HS-5 (cell line): ENCODE measurements at regions not wholly inside any gene's neighbourhood (a gene's known extent, or its start where the extent isn't known, plus 50 kb on each side); places are given as distances from the start of the nearest gene placed in this dataset.

ENCODE experiments used
- DNase-seq: peaks from one replicate; pipeline ENCODE4 v3.0.0-alpha.2; 2012; ENCODE audit warnings: low read depth

DNA sequence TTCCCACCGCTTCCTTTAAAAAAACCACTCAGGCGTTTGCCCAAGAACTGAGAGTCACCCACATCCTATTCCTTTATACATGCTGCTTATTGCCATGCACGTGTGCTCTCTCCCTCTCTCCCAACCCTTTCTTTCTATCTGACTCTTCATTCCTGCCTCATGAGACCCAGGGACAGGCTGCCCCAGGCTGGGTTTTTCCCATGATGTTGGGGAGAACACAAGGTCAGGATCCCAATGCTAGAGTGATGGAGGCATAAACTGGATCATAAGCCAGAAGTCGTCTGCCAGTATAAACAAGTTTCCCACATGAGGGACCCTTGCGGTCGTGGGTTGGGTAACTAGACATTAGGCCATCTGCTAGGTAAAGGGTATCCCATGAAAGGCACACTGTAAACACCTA, 64.9 kb downstream of the CD2 start:
- no peak for DNase-seq

DNA sequence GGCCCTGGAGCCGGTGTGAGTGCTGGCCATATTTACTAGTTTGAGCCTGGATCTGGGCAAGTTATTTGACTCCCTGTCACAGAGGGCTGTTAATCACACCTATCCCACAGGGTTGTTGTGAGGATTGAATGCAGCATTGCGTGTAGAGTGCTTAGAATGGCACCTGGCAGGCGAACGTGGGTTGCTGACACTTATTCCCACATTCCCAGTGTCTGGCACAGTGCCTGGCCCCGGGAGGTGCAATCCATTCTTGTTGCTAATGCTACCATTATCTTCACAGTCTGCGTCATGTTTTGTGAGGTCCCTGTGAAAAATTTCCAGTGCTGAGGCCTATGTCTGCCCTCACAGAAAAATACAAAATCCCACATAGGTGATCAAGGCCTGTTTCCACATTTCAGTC, 66.1 kb downstream of the CD2 start:
- DNase-seq = no peak

DNA sequence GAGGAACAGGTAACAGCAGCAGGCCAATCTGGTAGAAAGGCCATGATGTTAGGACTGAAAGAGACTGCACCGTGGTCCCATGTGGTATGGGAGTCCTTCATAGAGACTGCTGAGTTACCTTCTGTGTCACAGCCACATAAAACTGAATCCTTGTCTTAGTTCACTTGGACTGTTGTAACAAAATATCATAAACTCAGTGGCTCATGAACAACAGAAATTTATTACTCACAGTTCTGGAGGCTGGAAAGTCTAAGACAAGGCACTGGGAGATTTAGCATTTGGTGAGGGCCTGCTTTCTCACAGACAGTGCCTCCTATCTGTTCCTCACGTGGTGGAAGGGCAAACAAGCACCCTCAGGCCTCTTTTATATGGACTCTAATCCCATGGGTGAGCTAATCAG, 67.5 kb downstream of the CD2 start:
- no peak for DNase-seq

DNA sequence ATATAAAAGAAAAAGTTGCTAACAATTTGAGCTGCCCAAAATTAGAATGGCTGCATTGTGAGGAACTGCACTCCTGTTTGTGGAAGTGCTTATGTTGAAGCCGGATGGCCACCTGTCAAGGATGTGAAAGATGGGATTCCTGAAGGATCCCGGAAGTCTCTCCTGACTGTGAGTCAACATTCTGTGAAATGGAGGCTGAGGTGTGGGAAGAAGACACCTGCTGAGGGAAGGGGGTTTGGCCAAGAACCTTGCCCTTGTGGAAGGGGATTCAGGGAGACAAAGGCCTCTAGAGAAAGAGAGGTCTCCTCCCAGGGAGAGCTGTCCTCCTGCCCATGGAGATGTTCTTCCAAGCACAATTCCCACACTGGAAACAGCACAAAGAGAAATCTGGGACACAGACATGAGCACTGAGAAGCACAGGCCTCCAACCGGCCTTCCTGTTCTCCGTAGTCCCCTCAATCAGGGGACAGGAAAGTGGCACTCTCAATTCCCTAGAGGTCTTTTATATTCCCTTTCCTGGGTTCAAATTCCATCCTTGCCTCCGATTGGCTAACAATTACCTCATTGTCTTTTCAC, 70.5 kb downstream of the CD2 start:
- no peak for DNase-seq

DNA sequence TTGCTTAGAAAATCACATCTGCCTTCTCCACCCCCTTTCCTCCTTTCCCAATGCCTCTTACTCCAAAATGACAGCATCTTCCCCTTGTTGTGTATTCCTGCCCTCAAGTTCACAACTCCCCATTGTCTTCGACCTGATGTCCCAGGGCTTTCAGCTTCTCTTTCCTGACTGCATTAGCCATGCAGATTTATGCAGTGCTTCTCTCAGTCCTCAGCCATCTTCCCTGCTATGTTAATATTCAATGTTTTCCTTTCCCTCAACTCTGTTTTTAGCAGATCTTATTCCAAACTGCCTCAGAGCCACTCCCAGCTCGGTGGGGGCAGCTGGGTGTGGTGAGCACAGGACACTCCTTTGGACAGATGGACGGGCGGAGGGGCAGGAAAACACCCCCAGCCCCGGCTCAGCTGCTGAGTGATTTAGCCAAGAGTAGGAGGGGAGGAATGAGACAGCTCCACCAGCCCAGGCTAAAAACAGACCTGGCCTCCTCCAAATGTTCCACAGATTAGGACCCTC, 71.0 kb downstream of the CD2 start:
- no peak for DNase-seq

DNA sequence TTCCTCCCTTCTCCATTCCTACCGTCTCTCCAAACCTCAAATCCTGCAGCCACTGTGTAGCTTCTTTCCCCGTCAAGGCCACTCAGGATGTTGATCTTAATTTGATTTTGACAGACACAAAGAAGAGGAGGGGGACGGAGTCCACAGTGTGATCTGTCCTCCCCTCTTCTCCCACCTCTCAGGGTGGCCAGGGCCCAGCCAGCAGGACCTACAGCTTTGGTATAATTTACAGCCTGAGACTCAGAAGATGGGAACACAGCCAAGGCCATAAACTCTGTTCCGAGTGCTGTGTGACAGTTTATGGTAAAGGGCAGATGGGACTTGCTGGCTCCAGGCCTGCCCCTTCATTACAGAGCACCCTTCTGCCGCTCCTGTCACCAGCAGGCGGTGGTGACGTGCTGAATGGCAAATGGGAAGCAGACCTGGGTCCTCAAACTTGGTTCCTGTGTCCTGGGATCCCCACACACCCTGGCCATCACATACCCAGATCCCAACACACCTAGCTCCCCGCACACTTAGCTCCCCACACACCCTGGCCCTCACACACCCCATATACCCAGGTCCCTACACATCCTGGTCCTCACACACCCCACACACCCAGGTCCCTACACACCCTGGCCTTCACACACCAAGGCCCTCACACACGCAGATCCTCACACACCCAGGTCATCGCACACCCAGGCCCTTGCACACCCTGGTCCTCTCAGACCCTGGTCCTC, 71.6 kb downstream of the CD2 start:
- no peak for DNase-seq

DNA sequence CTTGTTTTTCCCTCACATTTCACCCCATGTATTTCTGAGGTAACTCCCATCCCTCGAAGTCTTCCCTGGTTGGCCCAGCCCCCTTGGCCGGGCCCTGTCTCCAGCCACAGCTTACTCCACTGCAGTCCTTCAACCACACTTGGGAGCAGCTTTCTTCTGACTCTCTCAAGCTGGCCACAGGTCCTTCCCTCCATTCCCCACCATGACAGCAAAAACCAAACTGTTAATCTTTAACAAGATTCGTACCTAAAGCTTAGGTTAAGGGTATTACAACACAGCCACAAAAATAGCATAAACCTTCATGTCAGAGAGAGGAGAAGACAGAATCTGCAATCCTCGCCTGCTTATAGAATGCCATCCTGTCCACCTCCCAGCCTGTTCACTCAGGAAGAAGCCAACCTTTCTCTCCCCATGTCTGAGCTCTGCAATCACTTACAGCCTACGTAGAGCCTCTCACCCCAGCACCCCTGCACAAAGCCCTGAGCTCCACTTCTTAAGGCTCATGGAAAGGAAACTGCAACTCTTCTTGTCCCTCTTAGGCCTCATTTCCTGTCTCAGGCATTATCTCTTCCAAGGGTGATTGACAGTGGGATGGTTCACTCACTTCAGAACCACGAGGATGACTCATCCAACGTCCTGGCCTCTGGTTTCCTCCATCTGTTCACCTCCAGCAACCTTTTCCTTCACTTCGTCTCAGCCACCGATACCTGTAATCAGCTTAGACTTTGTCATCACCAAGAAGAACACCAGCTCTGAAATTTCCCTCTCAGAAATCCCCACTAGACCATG, 72.8 kb downstream of the CD2 start:
- DNase-seq = peak; percentile 29

DNA sequence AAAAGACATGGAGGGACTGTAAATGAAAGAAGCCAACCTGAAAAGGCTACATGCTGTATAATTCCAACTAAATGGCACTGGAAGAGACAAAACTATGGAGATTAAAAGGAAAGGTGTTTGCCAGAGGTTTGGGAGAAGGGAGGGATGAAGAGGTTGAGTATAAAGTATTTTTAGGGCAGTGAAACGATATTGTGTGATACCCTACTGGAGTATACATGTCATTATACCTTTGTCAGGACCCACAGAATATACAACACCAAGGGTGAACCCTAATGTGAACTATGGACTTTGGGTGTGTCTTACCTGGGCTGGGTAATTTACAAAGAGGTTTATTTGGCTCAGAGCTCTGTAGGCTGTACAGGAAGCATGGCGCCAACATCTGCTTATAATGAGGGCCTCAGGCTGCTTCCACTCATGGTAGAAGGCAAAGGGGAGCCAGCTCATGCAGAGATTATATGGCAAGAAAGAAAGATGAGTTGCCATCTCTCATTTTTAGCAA, 73.4 kb downstream of the CD2 start:
- DNase-seq = no peak

DNA sequence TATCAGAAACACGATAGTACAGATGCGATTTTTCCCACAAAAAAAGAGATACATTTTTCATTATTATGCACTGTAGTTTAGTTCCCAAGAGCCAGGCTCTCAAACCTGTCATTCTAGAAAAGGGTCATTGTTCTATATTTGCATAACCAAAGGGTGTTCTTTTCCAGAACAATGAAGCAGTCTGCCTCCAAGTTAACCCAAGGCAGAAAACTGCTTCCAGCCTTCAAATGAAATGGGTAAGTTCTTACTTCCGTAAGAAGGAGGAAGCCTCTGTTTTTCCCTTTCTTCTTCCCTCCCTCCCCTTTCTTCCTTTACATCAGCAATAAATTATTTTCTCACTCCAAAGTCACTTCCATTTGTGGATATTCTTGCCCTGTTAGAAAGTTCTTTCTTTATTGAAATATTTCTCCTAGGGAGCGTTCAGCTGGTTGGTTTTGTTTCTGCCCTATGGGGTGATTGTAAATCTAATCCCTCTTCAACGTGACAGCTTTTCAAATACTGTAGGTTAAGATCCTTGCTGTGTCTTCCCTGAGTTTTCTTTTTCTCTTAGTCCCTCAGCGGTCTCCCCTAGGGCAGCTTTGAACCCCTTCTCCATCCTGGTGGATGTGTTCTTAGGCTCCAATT, 77.3 kb upstream of the PTGFRN start:
- DNase-seq = no peak

DNA sequence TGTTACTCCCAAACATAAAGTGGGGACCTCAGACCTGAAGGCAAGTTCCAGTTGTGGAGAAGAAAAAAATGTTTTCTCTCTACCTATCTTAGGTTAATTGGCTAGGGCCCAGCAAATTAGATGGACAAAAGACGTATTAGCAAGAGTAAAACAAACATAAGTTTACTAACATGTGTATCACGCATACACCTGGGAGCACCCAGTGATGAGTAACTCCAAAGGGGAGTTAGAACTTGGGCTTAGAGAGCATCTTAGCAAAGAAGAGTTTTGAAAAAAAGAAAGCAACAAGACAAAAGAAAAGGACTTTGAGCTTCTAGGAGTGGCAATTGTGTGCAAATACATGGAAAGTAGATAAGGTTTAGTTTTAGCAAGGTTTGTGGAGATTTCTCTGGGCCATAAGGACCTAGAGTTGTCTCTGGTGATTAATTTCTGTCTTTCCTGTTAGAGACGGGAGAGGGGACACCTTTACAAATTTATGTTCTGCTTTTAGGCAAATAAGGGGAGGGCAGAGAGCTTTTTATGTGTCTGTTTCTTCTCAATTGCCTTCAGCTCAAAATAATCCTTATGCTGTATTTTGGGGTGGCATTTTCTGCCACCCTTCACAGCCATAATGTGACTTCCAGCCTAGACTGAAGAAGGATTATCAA, 76.7 kb upstream of the PTGFRN start:
- no peak for DNase-seq

DNA sequence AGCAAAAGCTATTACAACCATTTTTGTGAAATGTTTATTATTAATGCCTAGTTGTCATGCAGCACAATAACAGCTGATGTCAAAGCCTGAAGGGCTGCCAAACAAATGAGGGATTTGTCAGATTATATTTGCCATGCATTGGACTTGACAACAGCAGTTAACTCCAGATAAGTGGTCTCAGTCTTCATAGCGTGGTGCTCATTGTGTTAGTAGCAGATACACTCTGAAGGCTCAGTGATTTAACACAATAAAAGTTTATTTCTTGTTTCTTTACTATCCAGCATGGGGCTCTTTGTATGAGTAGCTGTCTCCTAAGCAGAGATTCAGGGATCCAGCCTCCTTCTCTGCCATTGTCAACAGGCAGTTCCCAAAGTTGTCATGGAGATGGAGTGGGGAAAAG, 76.0 kb upstream of the PTGFRN start:
- DNase-seq = no peak

DNA sequence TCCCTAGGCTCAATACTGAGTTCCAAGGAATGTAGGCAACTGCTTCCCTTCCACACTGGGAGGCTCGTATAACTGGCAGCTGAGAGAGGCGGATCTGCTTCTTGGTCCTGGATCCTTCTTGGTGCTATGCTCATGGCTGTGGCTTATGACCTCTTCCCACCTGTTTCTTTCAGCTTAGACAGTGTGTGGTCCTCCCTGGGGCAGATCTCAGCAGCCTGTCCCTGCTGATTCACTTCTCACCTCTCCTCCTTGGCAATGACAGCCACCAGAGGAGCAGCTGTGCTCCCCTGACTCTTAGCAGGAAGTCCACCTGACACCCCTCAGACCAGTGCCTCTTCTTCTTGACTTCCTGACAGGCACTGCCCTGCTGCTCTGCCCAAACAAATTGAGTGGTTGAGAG, 75.1 kb upstream of the PTGFRN start:
- DNase-seq = no peak

DNA sequence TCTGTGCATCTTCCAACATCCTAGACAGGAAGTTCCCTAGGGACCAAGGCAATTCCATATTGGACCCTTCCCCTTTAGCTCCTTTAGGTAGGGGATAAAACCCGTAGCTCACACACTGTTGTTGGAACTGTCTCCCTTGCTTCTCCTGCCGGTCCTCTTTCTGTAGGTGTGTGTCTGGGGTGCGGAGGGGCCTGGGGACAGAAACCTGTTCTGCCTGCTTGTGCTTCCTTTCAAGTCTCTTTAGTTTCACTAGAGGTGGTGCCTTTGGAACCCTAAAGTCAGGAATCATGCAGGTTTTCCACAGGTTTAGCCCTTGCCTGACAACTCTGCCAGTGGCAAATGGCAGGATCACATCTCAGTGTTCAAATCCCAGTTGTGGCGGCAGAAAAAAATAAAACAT, 74.6 kb upstream of the PTGFRN start:
- no peak for DNase-seq

DNA sequence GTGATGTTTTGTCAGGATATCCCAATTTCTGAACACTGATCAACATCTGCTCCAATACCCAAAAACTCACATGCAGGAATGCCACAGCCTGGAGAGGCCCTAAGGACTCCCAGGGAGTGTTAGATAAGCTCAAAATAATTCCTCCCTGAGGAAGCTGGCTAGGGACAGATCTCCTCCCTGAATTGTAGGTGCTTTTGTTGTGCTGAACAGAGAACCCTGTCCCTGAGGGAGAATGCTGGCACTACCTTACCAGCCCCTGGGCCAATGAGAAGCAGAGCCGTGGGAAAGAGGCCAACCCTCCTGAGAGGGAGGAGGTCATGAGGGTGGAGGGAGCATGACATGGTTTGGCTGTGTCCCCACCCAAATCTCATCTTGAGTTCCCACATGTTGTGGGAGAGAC, 73.6 kb upstream of the PTGFRN start:
- DNase-seq = no peak

DNA sequence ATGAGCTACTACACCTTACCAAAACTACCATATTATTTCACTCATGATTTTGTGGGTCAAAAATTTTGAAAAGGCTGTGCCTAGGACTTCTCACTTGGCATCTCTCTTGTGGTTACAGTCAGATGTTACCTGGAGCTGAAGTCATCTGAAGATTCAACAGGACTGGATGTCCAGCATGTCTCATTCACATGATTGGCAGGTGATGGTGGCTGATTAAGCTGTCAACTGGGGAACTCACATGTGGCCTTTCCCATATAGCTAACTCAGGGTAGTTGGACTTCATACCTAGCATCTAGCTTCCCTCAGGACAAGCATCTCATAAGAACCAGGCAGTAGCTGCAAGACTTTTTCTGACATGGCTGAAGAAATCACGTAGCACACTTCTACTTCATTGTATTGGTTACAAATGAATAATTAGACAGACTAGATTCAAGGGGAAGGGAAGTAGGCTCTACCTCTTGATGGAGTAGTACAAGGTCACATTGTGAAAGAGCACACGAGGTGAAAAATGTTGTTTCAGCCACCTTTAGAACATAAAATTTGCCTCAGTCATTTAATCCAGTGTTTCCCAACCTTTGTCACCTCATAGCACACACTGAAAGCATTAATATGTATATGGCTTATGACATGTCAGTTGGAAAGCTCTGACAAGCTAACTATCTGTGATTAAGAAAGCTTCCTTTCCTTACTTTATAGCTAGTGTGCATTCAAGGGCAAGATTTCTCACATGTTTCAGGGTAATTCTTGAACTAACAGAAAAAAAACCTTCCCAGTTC, 68.0 kb upstream of the PTGFRN start:
- no peak for DNase-seq

DNA sequence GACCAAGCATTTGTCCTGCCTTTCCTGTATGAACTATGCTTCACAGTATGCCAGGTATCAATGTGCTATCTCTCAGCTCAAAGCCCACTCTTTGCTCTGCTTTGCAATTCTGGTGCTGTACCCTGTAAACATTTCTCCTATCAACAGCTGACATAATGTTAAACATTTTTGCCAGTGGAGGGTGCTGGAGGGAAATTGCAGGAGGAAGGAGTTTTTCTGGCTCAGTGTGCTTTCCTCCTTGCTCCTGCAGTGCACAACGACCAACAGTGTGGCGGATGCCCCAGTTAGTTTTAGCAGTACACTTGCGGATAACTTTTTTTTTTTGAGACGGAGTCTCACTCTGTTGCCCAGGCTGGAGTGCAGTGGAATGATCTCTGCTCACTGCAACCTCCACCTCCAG, 67.1 kb upstream of the PTGFRN start:
- no peak for DNase-seq

DNA sequence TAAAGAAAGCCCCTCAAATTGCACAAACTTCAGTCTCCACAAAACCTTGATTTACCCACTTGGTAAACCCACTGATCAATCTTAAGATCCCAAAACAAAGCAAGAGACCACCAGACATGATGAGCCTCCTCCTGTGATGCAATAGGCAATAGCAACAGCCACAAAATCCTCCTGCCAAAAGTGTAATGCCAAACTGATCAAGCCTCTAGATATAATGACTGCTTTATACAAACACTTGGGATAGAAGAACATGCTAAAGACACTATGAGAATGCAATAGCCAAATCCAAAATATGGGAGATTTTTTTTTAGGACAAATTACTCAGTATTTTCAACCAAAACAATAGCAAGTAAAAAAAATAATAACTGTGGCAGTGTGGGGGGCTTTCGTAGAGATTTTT, 64.9 kb upstream of the PTGFRN start:
- DNase-seq = no peak

DNA sequence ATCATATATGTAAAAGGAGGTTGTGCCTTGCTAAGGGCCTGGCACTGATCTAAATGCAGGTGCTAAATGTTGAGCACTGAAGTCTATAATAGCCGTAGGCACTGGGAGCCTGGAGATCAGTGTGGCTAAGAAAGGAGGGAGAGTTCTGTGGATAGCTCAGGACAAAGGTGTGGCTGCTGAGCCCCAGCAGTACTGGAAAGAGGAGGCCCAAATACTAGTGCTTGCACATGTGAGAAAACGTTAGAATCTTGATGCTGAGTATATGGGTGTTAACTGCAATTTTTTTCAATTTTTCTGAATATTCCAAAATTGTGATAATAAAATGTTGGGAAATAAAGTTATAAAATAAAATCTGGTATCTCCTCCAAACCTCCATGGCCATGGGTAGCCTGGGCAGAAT, 62.5 kb upstream of the PTGFRN start:
- no peak for DNase-seq

DNA sequence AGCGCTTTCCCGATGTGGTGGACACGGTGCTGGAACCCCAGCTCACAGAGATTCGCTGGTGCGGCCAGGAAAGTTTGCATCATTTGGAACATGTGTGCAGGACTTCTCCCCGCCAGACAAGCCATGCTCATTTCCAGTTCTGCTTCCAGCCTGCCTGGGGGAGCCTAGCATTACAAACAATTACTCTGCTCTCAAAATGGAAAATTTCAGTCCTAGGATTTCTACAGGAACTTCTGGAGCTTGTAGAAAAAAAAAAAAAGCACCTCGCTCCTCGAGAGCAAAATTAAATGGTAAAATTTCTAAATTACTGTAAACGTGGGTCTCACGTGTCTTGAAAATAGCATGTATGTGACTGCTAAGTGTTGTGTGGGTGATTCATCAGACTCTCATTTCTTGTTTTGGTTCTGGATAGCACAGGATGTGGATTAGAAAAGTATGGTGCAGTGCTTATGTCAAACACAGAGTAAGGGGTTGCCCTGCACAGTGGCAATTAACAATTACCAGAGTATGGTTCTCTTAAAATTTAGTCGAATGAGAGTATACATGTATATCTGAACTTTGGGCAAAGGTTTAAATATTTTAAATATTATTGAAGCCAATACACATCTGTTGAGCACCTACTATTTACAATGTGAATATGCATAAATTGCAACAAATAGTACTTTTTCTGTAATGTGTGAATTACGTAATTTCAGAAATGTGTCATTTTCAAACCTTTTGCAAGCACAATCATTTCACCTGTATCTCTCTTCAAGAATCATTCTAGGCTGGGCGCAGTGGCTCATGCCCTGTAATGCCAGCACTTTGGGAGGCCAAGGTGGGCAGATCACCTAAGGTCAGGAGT, 61.8 kb upstream of the PTGFRN start:
- peak; percentile 29 for DNase-seq

DNA sequence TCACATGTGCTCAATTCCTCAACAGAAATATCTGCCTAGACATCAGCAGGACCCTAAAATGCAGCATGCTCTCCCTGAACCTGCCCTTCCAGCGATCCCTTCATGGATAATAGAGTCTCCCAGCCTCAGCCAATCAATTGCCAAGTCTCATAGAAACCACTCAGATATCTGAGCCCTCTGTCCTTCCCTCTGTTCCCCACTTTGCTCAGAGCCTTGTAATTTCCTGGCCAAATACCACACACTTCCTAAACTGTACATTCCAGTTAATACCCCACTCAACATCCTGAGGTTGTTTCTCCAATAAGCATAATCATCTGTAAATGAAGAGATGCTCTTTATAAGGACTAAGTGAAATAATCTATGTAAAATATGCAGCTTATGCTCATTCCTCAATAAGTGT, 59.3 kb upstream of the PTGFRN start:
- DNase-seq = no peak
